IMR-90 (cell line): ENCODE measurements at regions not wholly inside any gene's neighbourhood (a gene's known extent, or its start where the extent isn't known, plus 50 kb on each side); places are given as distances from the start of the nearest gene placed in this dataset.

Experiments used
- ATAC-seq: fragments of 200-7000 bp; cut with Tn5 transposase; 2 replicates; pipeline ENCODE4 v1.9.1; 2020; ENCODE audit warnings: low read depth, mild to moderate bottlenecking, moderate library complexity
- BruUV-seq: library from RNA; stranded (reverse); fragments of 400-500 nt; replicated peaks from 2 replicates; lab custom pipeline; 2021; lab: Mats Ljungman, UMichigan
- CTCF ChIA-PET: fragments of 300-600 bp; formaldehyde crosslinking; extraction: SDS; loops from one replicate; lab custom pipeline; 2021; ENCODE audit warnings: antibody characterized with exemption; lab: Yijun Ruan, JAX
- POLR2A ChIA-PET: fragments of 300-600 bp; sonication (Branson Sonifier 250); formaldehyde crosslinking; loops from one replicate; lab custom pipeline; 2022; ENCODE audit warnings: antibody characterized with exemption; ENCODE audit not compliant: unreplicated experiment; lab: Charles Lee
- DNase-seq: peaks from one replicate; pipeline ENCODE4 v3.0.0; 2013
- H2AFZ ChIP-seq: replicated peaks from 2 replicates; pipeline ENCODE3; 2013; ENCODE audit warnings: low read length, mild to moderate bottlenecking; ENCODE audit not compliant: poor library complexity
- H2AK5ac ChIP-seq: 2 replicates; pipeline ENCODE4 v1.6.1; 2013; ENCODE audit warnings: low read depth, low read length, inconsistent platforms
- H2AK9ac ChIP-seq: replicated peaks from 2 replicates; pipeline ENCODE3; 2013; ENCODE audit warnings: mild to moderate bottlenecking, low read depth, low read length, moderate library complexity; ENCODE audit not compliant: poor library complexity
- H2BK120ac ChIP-seq: 2 replicates; pipeline ENCODE4 v1.6.1; 2013; ENCODE audit warnings: low read depth, low read length, inconsistent platforms
- H2BK15ac ChIP-seq: 3 replicates; pipeline ENCODE4 v1.6.1; 2013; ENCODE audit warnings: low read depth, low read length, inconsistent platforms
- H2BK20ac ChIP-seq: 2 replicates; pipeline ENCODE4 v1.6.1; 2013; ENCODE audit warnings: low read depth, mild to moderate bottlenecking, inconsistent platforms, low read length, moderate library complexity
- H2BK5ac ChIP-seq: 2 replicates; pipeline ENCODE4 v1.6.1; 2013; ENCODE audit warnings: mild to moderate bottlenecking, low read depth, low read length, inconsistent platforms; ENCODE audit not compliant: poor library complexity, severe bottlenecking
- H3K14ac ChIP-seq: replicated peaks from 2 replicates; pipeline ENCODE4 v1.6.1; 2013; ENCODE audit warnings: low read depth, low read length, inconsistent platforms
- H3K18ac ChIP-seq: 2 replicates; pipeline ENCODE4 v1.6.1; 2013; ENCODE audit warnings: low read depth, low read length, control low read depth
- H3K23ac ChIP-seq: 2 replicates; pipeline ENCODE4 v1.6.1; 2013; ENCODE audit warnings: low read depth, low read length, inconsistent platforms
- H3K27ac ChIP-seq: 2 replicates; pipeline ENCODE4 v1.5.1; 2013; ENCODE audit warnings: mild to moderate bottlenecking, control low read depth, low read length; ENCODE audit not compliant: insufficient read depth
- H3K27me3 ChIP-seq: 2 replicates; pipeline ENCODE4 v1.6.1; 2013; ENCODE audit warnings: low read length; ENCODE audit not compliant: control insufficient read depth, insufficient read depth
- H3K36me3 ChIP-seq: 2 replicates; pipeline ENCODE4 v1.6.1; 2013; ENCODE audit warnings: low read length, mixed read lengths; ENCODE audit not compliant: control insufficient read depth, insufficient read depth
- H3K4ac ChIP-seq: 2 replicates; pipeline ENCODE4 v1.6.1; 2013; ENCODE audit warnings: low read depth, low read length, inconsistent platforms
- H3K4me1 ChIP-seq: 2 replicates; pipeline ENCODE4 v1.6.1; 2013; ENCODE audit warnings: low read length, mixed read lengths; ENCODE audit not compliant: control insufficient read depth, insufficient read depth
- H3K4me2 ChIP-seq: 2 replicates; pipeline ENCODE4 v1.6.1; 2013; ENCODE audit warnings: low read depth, mild to moderate bottlenecking, control low read depth, low read length, moderate library complexity
- H3K4me3 ChIP-seq: 2 replicates; pipeline ENCODE4 v1.5.1; 2013; ENCODE audit warnings: low read depth, mild to moderate bottlenecking, control low read depth, low read length, moderate library complexity; ENCODE audit not compliant: insufficient read depth
- H3K56ac ChIP-seq: 2 replicates; pipeline ENCODE4 v1.6.1; 2013; ENCODE audit warnings: low read length, inconsistent platforms; ENCODE audit not compliant: insufficient read depth; ENCODE audit errors: extremely low read depth
- H3K79me1 ChIP-seq, 2 experiments: 2 replicates each; pipeline ENCODE4 v1.6.1; 2013; ENCODE audit warnings: low read length in 2 of 2, inconsistent platforms in 1 of 2, low read depth in 1 of 2
- H3K9ac ChIP-seq: 2 replicates; pipeline ENCODE4 v1.6.1; 2013; ENCODE audit warnings: low read depth, low read length, control low read depth
- H3K9me1 ChIP-seq: 2 replicates; pipeline ENCODE4 v1.6.1; 2013; ENCODE audit warnings: low read length, inconsistent platforms; ENCODE audit not compliant: insufficient read depth
- H3K9me3 ChIP-seq: 2 replicates; pipeline ENCODE4 v1.6.1; 2013; ENCODE audit warnings: low read length; ENCODE audit not compliant: control insufficient read depth, insufficient read depth
- H4K20me1 ChIP-seq: 2 replicates; pipeline ENCODE4 v1.6.1; 2013; ENCODE audit warnings: low read length, inconsistent platforms; ENCODE audit not compliant: insufficient read depth
- H4K5ac ChIP-seq: 2 replicates; pipeline ENCODE4 v1.6.1; 2013; ENCODE audit warnings: mild to moderate bottlenecking, low read depth, low read length, control low read depth
- H4K8ac ChIP-seq, 2 experiments: 2 replicates each; pipeline ENCODE4 v1.6.1; 2013; ENCODE audit warnings: low read depth in 2 of 2, low read length in 2 of 2, control low read depth in 1 of 2, inconsistent platforms in 1 of 2
- H4K91ac ChIP-seq: 2 replicates; pipeline ENCODE4 v1.6.1; 2013; ENCODE audit warnings: low read depth, low read length, inconsistent platforms; ENCODE audit not compliant: insufficient read depth
- MXI1 ChIP-seq: IDR thresholded peaks from 2 replicates; pipeline ENCODE4 v1.6.1; 2012; ENCODE audit warnings: low read depth, mild to moderate bottlenecking, low read length, moderate library complexity, borderline replicate concordance
- WGBS, 2 experiments: methylation state at CpG; one replicate each; pipeline versions ENCODE4 v1.1.5 to v1.1.7; 2013; ENCODE audit warnings: missing lambda C conversion rate in 2 of 2; ENCODE audit not compliant: insufficient read length in 1 of 2; ENCODE audit errors: extremely low coverage in 2 of 2; 5-methylcytosine and 5-hydroxymethylcytosine counted together
- dilution Hi-C: fragments of 300-500 bp; cut with HindIII; formaldehyde crosslinking; loops from one replicate; pipeline ENCODE4 v1.14.3; 2018; ENCODE audit warnings: low sequenced_read_pairs; ENCODE audit not compliant: unreplicated experiment
- in situ Hi-C: fragments of 300-500 bp; cut with MboI; formaldehyde crosslinking; loops from 3 replicates; pipeline ENCODE4 v1.14.3; 2019; ENCODE audit warnings: low sequenced_read_pairs, inconsistent platforms, mixed read lengths
- intact Hi-C: fragments of 100-400 bp; cut with micrococcal nuclease; formaldehyde crosslinking; loops from 2 replicates; pipeline ENCODE4 v1.10.0; 2022

DNA sequence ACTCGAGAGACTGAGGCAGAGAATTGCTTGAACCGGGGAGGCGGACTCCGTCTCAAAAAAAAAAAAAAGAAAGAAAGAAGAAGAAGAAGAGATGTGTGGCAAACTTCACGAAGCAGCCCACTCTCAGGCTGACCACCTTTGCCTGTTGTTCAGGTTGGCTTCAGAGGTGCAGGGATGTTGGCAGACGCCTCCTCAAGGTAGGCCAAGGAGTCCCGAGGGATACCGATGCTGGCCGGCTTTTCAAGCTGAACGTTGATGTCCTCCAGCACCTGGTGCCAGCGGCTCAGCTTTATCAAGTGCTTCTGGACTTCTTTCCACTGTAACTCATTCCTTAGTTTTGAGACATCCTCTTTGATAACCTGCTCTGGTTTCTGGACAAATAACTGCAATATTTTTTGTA, 243.8 kb upstream of the ADGRL2 start:
- Histone ChIP-seq H4K20me1 (no peaks in the 10 kb centered on the region), H3K27me3 (no peaks in the 10 kb centered on the region), H2BK120ac (no peak overlapping the region), H3K4me3 (no peak overlapping the region), H4K91ac (no peak overlapping the region), H4K5ac (no peak overlapping the region), H2AK9ac (no peak overlapping the region), H3K23ac (no peak overlapping the region), H2AFZ (no peak overlapping the region), H4K8ac (no peak overlapping the region), H2AK5ac (no peak overlapping the region), H3K56ac (no peak overlapping the region), H3K27ac (no peak overlapping the region), H3K14ac (no peak overlapping the region), H3K9me3 (no peaks in the 10 kb centered on the region), H3K4ac (no peak overlapping the region), H3K9ac (no peak overlapping the region), H3K36me3 (no peaks in the 10 kb centered on the region), H3K9me1 (no peaks in the 10 kb centered on the region), H3K4me2 (no peak overlapping the region), H3K79me1 (no peaks in the 10 kb centered on the region), H2BK20ac (no peak overlapping the region), H2BK15ac (no peak overlapping the region), H3K18ac (no peak overlapping the region), H2BK5ac (no peak overlapping the region), H3K4me1 (no peaks in the 10 kb centered on the region)
- intact Hi-C loops (no loop called here), in situ Hi-C loops (loop anchor here (10.0 kb wide), 1 partner anchor 198 kb away; no protein-coding TSS in a partner anchor), dilution Hi-C loops (no loop called here)
- ATAC-seq (no peak), DNase-seq (no peak)
- ChIA-PET CTCF (interaction anchor here (0.6 kb wide), 1 partner anchor 12 kb away, joined by 3 read pairs; no protein-coding TSS in a partner anchor), POLR2A (no interaction called here)
- 98% methylated on average over 7 of the region's 11 CpGs; no CpG with 5 or more reads in 1 of the 2 experiments for WGBS, 2 experiments
- BruUV-seq = no TSS peak
- TF ChIP-seq MXI1 = no peak
